AG04449 (cell line): ENCODE measurements at regions not wholly inside any gene's neighbourhood (a gene's known extent, or its start where the extent isn't known, plus 50 kb on each side); places are given as distances from the start of the nearest gene placed in this dataset.

Experiments
- CTCF ChIA-PET: fragments of 350-600 bp; formaldehyde crosslinking; extraction: SDS; loops from one replicate; lab custom pipeline; 2021; ENCODE audit warnings: antibody characterized with exemption; lab: Yijun Ruan, JAX
- POLR2A ChIA-PET: fragments of 400-600, 350-600 bp; formaldehyde crosslinking; extraction: SDS; loops from one replicate; lab custom pipeline; 2020; ENCODE audit warnings: antibody characterized with exemption, inconsistent platforms; lab: Yijun Ruan, JAX
- DNase-seq: peaks from one replicate; pipeline ENCODE4 v3.0.0-alpha.2; 2010; ENCODE audit warnings: low read depth, low spot score
- H3K4me3 ChIP-seq: 2 replicates; pipeline ENCODE4 v1.5.1; 2011; ENCODE audit warnings: low read depth, mild to moderate bottlenecking, control low read depth, low read length
- TF ChIP-seq, protein P1 (sequence below): IDR thresholded peaks from one replicate; pipeline ENCODE4 v1.5.1; 2011; ENCODE audit warnings: mild to moderate bottlenecking, moderate library complexity, low read length, control low read depth, inconsistent platforms; ENCODE audit not compliant: insufficient read depth; ENCODE audit errors: missing control alignments

DNA sequence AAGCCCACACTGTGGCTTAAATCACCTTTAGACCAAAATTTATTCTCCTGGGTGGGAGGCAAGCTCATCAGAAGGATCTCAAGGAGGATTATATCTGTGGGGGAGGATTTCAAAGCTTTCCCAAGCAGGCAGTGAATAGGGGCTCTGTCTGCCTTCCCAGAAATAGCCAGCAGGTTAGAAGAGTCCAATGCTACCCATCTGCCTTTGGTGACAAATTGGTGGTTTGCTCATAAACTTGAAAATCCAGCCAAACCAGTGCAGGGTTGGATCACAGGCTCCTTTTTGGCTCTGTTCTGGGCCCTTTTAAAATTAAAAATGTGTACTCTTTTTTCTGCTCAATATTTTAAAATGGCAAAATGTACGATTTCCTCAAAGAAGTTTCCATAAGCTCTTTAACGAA lies 118.9 kb upstream of the ZC3H11B start:
- ChIA-PET POLR2A (no interaction called here), CTCF (no interaction called here)
- TF ChIP-seq, protein P1, sequence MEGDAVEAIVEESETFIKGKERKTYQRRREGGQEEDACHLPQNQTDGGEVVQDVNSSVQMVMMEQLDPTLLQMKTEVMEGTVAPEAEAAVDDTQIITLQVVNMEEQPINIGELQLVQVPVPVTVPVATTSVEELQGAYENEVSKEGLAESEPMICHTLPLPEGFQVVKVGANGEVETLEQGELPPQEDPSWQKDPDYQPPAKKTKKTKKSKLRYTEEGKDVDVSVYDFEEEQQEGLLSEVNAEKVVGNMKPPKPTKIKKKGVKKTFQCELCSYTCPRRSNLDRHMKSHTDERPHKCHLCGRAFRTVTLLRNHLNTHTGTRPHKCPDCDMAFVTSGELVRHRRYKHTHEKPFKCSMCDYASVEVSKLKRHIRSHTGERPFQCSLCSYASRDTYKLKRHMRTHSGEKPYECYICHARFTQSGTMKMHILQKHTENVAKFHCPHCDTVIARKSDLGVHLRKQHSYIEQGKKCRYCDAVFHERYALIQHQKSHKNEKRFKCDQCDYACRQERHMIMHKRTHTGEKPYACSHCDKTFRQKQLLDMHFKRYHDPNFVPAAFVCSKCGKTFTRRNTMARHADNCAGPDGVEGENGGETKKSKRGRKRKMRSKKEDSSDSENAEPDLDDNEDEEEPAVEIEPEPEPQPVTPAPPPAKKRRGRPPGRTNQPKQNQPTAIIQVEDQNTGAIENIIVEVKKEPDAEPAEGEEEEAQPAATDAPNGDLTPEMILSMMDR, result no peak
- no peak for DNase-seq
- H3K4me3 ChIP-seq, result no peak overlapping the region

DNA sequence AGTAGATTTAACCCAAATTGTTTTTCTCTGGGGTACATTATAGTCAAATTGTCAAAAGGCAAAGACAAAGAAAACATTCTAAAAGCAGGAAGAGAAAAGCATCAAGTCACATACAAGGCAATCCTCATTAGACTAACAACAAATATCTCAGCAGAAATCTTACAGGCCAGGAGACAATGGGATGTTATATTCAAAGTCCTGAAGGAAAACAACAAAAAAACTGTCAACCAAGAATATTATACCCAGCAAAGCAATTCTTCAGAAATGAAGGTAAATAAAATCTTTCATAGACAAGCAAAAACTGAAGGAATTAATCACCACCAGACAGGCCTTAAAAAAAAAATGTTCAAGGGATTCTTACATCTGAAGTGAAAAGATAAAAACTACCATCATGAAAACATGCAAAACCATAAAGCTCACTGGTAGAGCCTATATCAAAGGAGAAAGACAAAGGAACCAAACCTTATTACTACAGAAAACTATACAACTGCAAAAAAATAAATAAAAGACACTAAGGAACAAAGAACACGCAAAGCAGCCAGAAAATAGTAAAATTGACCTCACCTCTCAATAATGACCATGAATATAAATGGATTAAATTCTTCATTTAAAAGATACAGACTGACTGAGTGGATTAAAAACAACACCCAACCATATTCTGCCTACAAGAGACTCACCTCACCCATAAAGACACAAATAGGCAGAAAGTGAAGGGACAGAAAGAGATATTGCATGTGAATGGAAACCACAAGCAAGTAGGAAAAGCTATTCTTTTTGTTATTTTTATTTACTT lies 113.8 kb upstream of the ZC3H11B start:
- DNase-seq, result no peak
- ChIA-PET CTCF (no interaction called here), POLR2A (no interaction called here)
- TF ChIP-seq, protein P1, result no peak
- H3K4me3 ChIP-seq, result no peak overlapping the region

DNA sequence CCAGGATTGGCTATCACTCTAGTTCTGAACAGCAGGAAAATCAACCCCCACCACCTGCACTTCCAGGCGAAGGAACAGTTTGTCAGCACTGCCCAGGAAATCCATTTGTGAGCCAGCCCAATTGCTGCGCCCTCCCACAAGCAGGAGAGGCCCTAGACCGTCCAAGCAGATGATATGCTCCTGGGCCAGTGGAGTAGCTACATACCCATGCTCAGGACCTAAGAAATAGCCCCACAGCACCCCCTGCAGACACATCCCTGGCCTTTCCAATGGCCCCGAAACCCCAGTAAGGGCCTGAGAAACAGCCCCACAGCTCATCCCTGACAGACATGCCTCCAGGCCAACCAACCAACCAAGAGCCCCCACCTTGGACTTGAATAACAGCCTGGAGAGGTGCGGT lies 111.5 kb upstream of the ZC3H11B start:
- TF ChIP-seq, protein P1, result no peak
- H3K4me3 ChIP-seq, result no peak overlapping the region
- CTCF ChIA-PET, result no interaction called here
- no peak for DNase-seq
- POLR2A ChIA-PET, result no interaction called here

DNA sequence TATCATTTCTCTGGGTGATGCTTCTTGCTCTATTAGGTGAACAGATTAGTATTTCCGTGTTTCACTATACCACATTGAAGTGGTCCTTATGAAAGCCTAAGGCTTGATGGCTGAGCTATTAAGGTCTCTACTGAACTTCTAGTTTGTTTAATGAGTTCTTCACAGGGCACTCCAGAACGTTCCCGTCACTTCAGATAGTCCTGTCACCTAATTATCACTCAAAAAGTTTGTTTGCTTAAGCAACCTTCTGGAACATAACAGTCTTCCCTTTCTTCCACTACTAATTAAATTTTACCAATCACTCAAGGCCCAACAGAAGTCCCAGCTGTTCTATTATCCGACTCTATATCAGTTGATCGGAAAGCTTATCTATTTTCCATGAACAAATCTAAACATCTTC lies 104.6 kb upstream of the ZC3H11B start:
- no peak overlapping the region for H3K4me3 ChIP-seq
- TF ChIP-seq, protein P1, result no peak
- DNase-seq, result no peak
- ChIA-PET POLR2A (no interaction called here), CTCF (no interaction called here)

DNA sequence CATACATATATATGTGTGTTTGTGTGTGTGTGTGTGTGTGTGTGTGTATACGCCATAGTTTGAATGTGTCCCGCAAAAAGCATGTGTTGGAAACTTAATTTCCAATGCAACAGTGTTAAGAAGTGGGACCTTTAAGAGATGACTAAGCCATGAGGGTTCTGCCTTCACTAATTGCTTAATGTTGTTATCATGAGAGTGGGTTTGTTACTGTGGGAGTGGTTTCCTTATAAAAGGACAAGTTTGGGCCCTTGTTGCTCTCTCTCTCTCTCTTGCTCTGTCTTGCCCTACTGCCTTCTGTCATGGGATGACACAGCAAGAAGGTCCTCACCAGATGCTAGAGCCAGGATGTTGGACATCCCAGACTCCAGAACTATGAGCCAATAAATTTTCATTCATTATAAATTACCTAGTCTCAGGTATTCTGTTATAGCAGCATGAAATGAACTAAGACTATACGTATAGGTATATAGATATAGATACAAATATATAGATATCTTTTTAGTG lies 103.8 kb upstream of the ZC3H11B start:
- TF ChIP-seq, protein P1, result no peak

DNA sequence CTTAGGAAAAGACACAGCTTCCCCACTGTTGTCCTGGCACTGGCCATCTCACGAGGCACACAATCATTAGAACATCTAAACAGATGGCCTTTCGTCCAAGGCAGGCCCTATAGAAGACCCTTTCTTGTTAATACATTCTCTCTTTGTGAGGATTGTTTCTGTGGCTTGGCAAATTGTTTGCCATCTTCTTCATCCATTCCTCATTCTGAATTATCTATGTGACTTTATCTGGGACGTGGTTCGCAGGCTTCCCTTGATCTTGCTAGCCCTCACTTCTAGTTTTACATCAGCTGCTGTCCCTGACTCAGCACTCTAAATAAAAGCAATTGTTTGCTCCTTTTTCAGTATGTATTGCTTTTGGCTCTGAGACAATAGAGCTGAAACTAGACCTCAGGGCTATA lies 101.1 kb upstream of the ZC3H11B start:
- TF ChIP-seq, protein P1, result no peak
- POLR2A ChIA-PET, result no interaction called here
- no peak for DNase-seq

More for the DNA sequence above, 103.8 kb upstream of the ZC3H11B start:
- POLR2A ChIA-PET, result no interaction called here
- CTCF ChIA-PET, result no interaction called here
- H3K4me3 ChIP-seq, result no peak overlapping the region
- no peak for DNase-seq

More for the DNA sequence above, 101.1 kb upstream of the ZC3H11B start:
- H3K4me3 ChIP-seq, result no peak overlapping the region
- CTCF ChIA-PET, result no interaction called here
